ENCODE measurements at regions not wholly inside any gene's neighbourhood (a gene's known extent, or its start where the extent isn't known, plus 50 kb on each side); places are given as distances from the start of the nearest gene placed in this dataset.
"Not testable (repeated sequence)": the region's sequence is repeated elsewhere in the genome, so short reads cannot be mapped to it uniquely, and the experiment has no call there.

- ATAC-seq (no peak), DNase-seq (no peak)
- Histone ChIP-seq H3K27ac (no peak overlapping the region), H3K9me3 (no peaks in the 10 kb centered on the region), H3K27me3 (no peaks in the 10 kb centered on the region), H3K4me1 (no peaks in the 10 kb centered on the region), H3K36me3 (no peaks in the 10 kb centered on the region), H3K4me3 (no peak overlapping the region)
- TF ChIP-seq CTCF (IDR thresholded peaks at IDR 0.05) (no peak), POLR2A (IDR thresholded peaks at IDR 0.05) (no peak)
- intact Hi-C loops (cut with DNase I), result no loop called here
Observed at GRCh38 chr7:115802415-115802814, 228.1 kb downstream of the TFEC start.

- Histone ChIP-seq H3K36me3 (no peaks in the 10 kb centered on the region), H3K4me1 (no peaks in the 10 kb centered on the region), H3K9me3 (no peaks in the 10 kb centered on the region), H3K27me3 (peaks cover 0 to 3% (median 0%) of the 10 kb centered on the region in 9 donors), H3K27ac (no peak overlapping the region), H3K4me3 (no peak overlapping the region)
- no peak for DNase-seq
- 70 to 82% (median 74%) methylated on average over 2 of the region's 2 CpGs for WGBS, 4 donors
- intact Hi-C loops (cut with DNase I), result no loop called here
- TF ChIP-seq CTCF (IDR thresholded peaks at IDR 0.05), result no peak
- no peak for TF ChIP-seq POLR2A (IDR thresholded peaks at IDR 0.05)
- no peak for ATAC-seq
Observed at GRCh38 chr7:115799430-115799829, 231.1 kb downstream of the TFEC start.

GRCh38 chr7:115793958-115794702 lies 236.4 kb downstream of the TFEC start:
- intact Hi-C loops (cut with DNase I), result no loop called here
- WGBS, 4 donors, result 87 to 90% (median 88%) methylated on average over 7 of the region's 7 CpGs
- no peak for DNase-seq

GRCh38 chr7:115789901-115790300 lies 240.7 kb downstream of the TFEC start:
- Histone ChIP-seq H3K4me3 (no peak overlapping the region), H3K27me3 (no peaks in the 10 kb centered on the region), H3K4me1 (no peaks in the 10 kb centered on the region), H3K9me3 (no peaks in the 10 kb centered on the region), H3K27ac (no peak overlapping the region), H3K36me3 (no peaks in the 10 kb centered on the region)
- ATAC-seq (no peak), DNase-seq (peak in 1 of 5 donors; percentile 62)
- intact Hi-C loops (cut with DNase I), result no loop called here
- TF ChIP-seq POLR2A (IDR thresholded peaks at IDR 0.05) (no peak), CTCF (IDR thresholded peaks at IDR 0.05) (no peak)
- WGBS, 4 donors, result 89 to 92% (median 90%) methylated on average over 15 to 27 of the region's 27 CpGs

More at GRCh38 chr7:115793958-115794702, 236.4 kb downstream of the TFEC start:
- Histone ChIP-seq H3K36me3 (no peaks in the 10 kb centered on the region), H3K4me3 (no peak overlapping the region), H3K27me3 (peaks cover 0 to 3% (median 0%) of the 10 kb centered on the region in 9 donors), H3K4me1 (no peaks in the 10 kb centered on the region), H3K27ac (no peak overlapping the region), H3K9me3 (no peaks in the 10 kb centered on the region)
- ATAC-seq, result no peak
- TF ChIP-seq POLR2A (IDR thresholded peaks at IDR 0.05) (no peak), CTCF (IDR thresholded peaks at IDR 0.05) (no peak)

GRCh38 chr7:115789473-115789872 lies 241.1 kb downstream of the TFEC start:
- H3K9me3 ChIP-seq; H3K4me1 ChIP-seq; H3K27ac ChIP-seq; ATAC-seq; H3K27me3 ChIP-seq; intact Hi-C loops (cut with DNase I); DNase-seq; H3K36me3 ChIP-seq; H3K4me3 ChIP-seq: not testable (repeated sequence)
- 71 to 82% (median 80%) methylated on average over 3 of the region's 3 CpGs for WGBS, 4 donors

Measured in heart left ventricle (tissue), 16 donors.